ENCODE measurements at regions not wholly inside any gene's neighbourhood (a gene's known extent, or its start where the extent isn't known, plus 50 kb on each side); places are given as distances from the start of the nearest gene placed in this dataset.

DNA sequence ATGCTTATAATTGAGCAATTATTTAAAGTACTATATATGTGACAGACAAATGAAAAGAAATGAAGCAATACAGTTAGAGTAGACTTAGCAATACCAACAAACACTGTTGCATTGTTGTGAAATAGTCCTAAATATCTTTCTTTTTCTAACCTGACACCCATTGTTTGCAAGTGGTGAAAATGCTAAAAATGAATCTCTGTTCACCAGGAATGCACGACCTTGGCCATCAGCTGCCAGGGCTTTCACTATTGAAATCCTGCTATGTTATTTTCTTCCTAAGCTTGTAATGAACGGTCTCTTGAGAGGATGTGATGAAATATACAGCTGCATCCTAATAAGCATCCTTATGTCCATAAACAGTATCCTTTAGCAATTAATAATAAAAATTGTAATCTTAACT is 136.2 kb upstream of the MGAT5 start:
- Histone ChIP-seq H3K4me1 (ENCODE audit: insufficient read depth, insufficient read length) (no peaks in the 10 kb centered on the region), H3K9me3 (ENCODE audit: insufficient read depth, low read length) (no peaks in the 10 kb centered on the region), H3K36me3 (ENCODE audit: insufficient read depth, insufficient read length, low read length) (no peaks in the 10 kb centered on the region), H3K4me3 (ENCODE audit: insufficient read length, low read depth) (no peak overlapping the region), H3K9ac (ENCODE audit: insufficient read length, low read depth) (no peak overlapping the region), H3K27me3 (ENCODE audit: insufficient read depth, insufficient read length) (peaks cover 13% of the 10 kb centered on the region)
- no peak for DNase-seq (ENCODE audit: low read depth, low spot score)
- no peak for TF ChIP-seq YY1 (IDR thresholded peaks at IDR 0.05; ENCODE audit: insufficient read depth, insufficient read length)

DNA sequence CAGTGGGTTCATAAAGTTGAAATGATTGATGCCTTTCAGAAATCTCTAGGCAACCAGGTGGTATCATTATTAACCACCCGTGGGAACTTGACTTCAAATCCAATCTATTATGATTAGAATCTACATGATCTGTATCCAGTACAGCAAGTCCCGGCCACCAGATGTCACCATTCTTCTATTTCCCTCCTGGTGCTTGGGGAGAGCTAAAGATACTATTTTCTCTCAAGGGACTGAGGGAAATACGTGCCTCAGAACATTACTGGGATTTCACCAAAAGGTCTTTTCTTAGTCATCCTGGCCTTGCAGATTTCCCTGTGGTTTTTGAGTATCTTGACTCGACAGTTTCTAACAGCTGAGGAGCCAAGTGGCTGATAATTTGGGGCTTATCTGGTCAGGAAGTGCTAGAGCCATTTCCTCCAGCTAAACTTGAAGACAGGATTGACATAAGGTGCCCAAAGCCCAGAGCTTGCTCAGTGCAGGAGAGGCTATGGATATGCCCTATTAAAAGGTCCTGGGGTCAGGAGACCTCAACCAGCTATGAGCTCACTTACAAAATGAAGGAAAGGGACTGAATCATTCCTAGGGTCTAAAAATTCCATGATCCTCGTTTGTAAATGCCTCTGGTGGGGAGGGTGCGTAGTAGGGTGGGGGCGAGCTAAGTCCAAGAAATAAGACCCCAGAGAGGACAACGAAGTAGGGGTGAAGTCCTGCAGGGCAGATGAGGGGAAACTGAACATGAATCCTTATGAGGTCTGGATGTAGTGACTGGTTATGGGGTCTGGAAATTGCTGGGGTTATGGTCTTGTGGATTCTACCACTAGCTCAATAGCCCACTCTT is 135.4 kb upstream of the MGAT5 start:
- DNase-seq (ENCODE audit: low read depth, low spot score): peak; percentile 80
- TF ChIP-seq SUZ12 (IDR thresholded peaks at IDR 0.05; ENCODE audit: extremely low read depth, insufficient read depth, insufficient read length): no peak
- no peak for TF ChIP-seq YY1 (IDR thresholded peaks at IDR 0.05; ENCODE audit: insufficient read depth, insufficient read length)
- no peak for TF ChIP-seq ZNF274 (IDR thresholded peaks at IDR 0.05; ENCODE audit: low read depth, low read length)
- no peaks in the 10 kb centered on the region for H3K36me3 ChIP-seq (ENCODE audit: insufficient read depth, insufficient read length, low read length)
- H3K27me3 ChIP-seq (ENCODE audit: insufficient read depth, insufficient read length): peaks cover 13% of the 10 kb centered on the region
- H3K4me3 ChIP-seq (ENCODE audit: insufficient read length, low read depth): no peak overlapping the region
- H3K9me3 ChIP-seq (ENCODE audit: insufficient read depth, low read length): no peaks in the 10 kb centered on the region
- H3K4me1 ChIP-seq (ENCODE audit: insufficient read depth, insufficient read length): no peaks in the 10 kb centered on the region
- H3K9ac ChIP-seq (ENCODE audit: insufficient read length, low read depth): no peak overlapping the region

- H3K4me1 ChIP-seq (ENCODE audit: insufficient read depth, insufficient read length): no peaks in the 10 kb centered on the region
Measured at GRCh38 chr2:134119117-134119712, 134.7 kb upstream of the MGAT5 start.

GRCh38 chr2:134119713-134120405 is 134.0 kb upstream of the MGAT5 start:
- H3K36me3 ChIP-seq (ENCODE audit: insufficient read depth, insufficient read length, low read length): no peaks in the 10 kb centered on the region
- DNase-seq (ENCODE audit: low read depth, low spot score): peak; percentile 85
- H3K9ac ChIP-seq (ENCODE audit: insufficient read length, low read depth): peak overlapping the region; percentile 86
- TF ChIP-seq SUZ12 (IDR thresholded peaks at IDR 0.05; ENCODE audit: extremely low read depth, insufficient read depth, insufficient read length) (peak; percentile 27), ZNF274 (IDR thresholded peaks at IDR 0.05; ENCODE audit: low read depth, low read length) (no peak), YY1 (IDR thresholded peaks at IDR 0.05; ENCODE audit: insufficient read depth, insufficient read length) (no peak)
- H3K27me3 ChIP-seq (ENCODE audit: insufficient read depth, insufficient read length): peaks cover 13% of the 10 kb centered on the region
- no peaks in the 10 kb centered on the region for H3K9me3 ChIP-seq (ENCODE audit: insufficient read depth, low read length)
- H3K4me1 ChIP-seq (ENCODE audit: insufficient read depth, insufficient read length): no peaks in the 10 kb centered on the region
- peak overlapping the region; percentile 82 for H3K4me3 ChIP-seq (ENCODE audit: insufficient read length, low read depth)

More at GRCh38 chr2:134119117-134119712, 134.7 kb upstream of the MGAT5 start:
- TF ChIP-seq YY1 (IDR thresholded peaks at IDR 0.05; ENCODE audit: insufficient read depth, insufficient read length) (no peak), SUZ12 (IDR thresholded peaks at IDR 0.05; ENCODE audit: extremely low read depth, insufficient read depth, insufficient read length) (no peak), ZNF274 (IDR thresholded peaks at IDR 0.05; ENCODE audit: low read depth, low read length) (no peak)
- Histone ChIP-seq H3K9me3 (ENCODE audit: insufficient read depth, low read length) (no peaks in the 10 kb centered on the region), H3K9ac (ENCODE audit: insufficient read length, low read depth) (no peak overlapping the region), H3K27me3 (ENCODE audit: insufficient read depth, insufficient read length) (peaks cover 13% of the 10 kb centered on the region), H3K36me3 (ENCODE audit: insufficient read depth, insufficient read length, low read length) (no peaks in the 10 kb centered on the region), H3K4me3 (ENCODE audit: insufficient read length, low read depth) (peak overlapping the region; percentile 22)
- no peak for DNase-seq (ENCODE audit: low read depth, low spot score)

DNA sequence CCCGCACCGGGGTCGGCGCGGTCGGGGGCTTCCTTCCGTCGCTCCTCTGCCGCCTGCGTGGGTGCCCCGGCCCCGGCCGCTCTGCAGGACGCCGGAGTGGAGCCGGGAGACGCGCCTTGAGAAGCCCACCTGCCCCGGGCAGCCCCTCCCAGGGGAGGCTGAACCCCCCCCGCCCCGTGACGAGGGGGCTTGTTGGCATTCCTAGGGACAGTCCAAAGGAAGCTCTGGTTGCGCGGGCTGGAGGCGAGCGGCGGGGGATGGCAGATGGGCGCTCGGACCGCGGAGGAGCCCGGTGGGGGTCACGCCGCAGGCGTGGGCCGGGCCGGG is 133.5 kb upstream of the MGAT5 start:
- Histone ChIP-seq H3K4me1 (ENCODE audit: insufficient read depth, insufficient read length) (no peaks in the 10 kb centered on the region), H3K9ac (ENCODE audit: insufficient read length, low read depth) (peak overlapping the region; percentile 86), H3K9me3 (ENCODE audit: insufficient read depth, low read length) (no peaks in the 10 kb centered on the region), H3K36me3 (ENCODE audit: insufficient read depth, insufficient read length, low read length) (peaks cover 3% of the 10 kb centered on the region), H3K4me3 (ENCODE audit: insufficient read length, low read depth) (peak overlapping the region; percentile 82), H3K27me3 (ENCODE audit: insufficient read depth, insufficient read length) (peaks cover 13% of the 10 kb centered on the region)
- TF ChIP-seq YY1 (IDR thresholded peaks at IDR 0.05; ENCODE audit: insufficient read depth, insufficient read length) (no peak), ZNF274 (IDR thresholded peaks at IDR 0.05; ENCODE audit: low read depth, low read length) (no peak), SUZ12 (IDR thresholded peaks at IDR 0.05; ENCODE audit: extremely low read depth, insufficient read depth, insufficient read length) (no peak)
- DNase-seq (ENCODE audit: low read depth, low spot score): no peak

GRCh38 chr2:134120733-134121630 is 132.9 kb upstream of the MGAT5 start:
- Histone ChIP-seq H3K27me3 (ENCODE audit: insufficient read depth, insufficient read length) (peaks cover 13% of the 10 kb centered on the region), H3K36me3 (ENCODE audit: insufficient read depth, insufficient read length, low read length) (peaks cover 8% of the 10 kb centered on the region), H3K4me3 (ENCODE audit: insufficient read length, low read depth) (peak overlapping the region; percentile 82), H3K9me3 (ENCODE audit: insufficient read depth, low read length) (no peaks in the 10 kb centered on the region), H3K9ac (ENCODE audit: insufficient read length, low read depth) (peak overlapping the region; percentile 86), H3K4me1 (ENCODE audit: insufficient read depth, insufficient read length) (no peaks in the 10 kb centered on the region)
- no peak for DNase-seq (ENCODE audit: low read depth, low spot score)
- TF ChIP-seq YY1 (IDR thresholded peaks at IDR 0.05; ENCODE audit: insufficient read depth, insufficient read length) (no peak), SUZ12 (IDR thresholded peaks at IDR 0.05; ENCODE audit: extremely low read depth, insufficient read depth, insufficient read length) (no peak), ZNF274 (IDR thresholded peaks at IDR 0.05; ENCODE audit: low read depth, low read length) (no peak)
